AG04450 (cell line): ENCODE measurements at regions not wholly inside any gene's neighbourhood (a gene's known extent, or its start where the extent isn't known, plus 50 kb on each side); places are given as distances from the start of the nearest gene placed in this dataset.

ENCODE experiments used
- CTCF ChIA-PET: fragments of 300-600, 350-600 bp; formaldehyde crosslinking; extraction: SDS; loops from one replicate; lab custom pipeline; 2022; ENCODE audit warnings: antibody characterized with exemption, inconsistent platforms; lab: Charles Lee
- POLR2A ChIA-PET: fragments of 350-600 bp; formaldehyde crosslinking; extraction: SDS; loops from one replicate; lab custom pipeline; 2021; ENCODE audit warnings: antibody characterized with exemption, inconsistent platforms; lab: Yijun Ruan, JAX
- DNase-seq: peaks from one replicate; pipeline ENCODE4 v3.0.0-alpha.2; 2011; ENCODE audit warnings: low read depth, low spot score
- H3K27ac ChIP-seq: one replicate; pipeline ENCODE4 v1.5.1; 2012; ENCODE audit warnings: low read depth, low read length, control low read depth
- H3K27me3 ChIP-seq: one replicate; pipeline ENCODE4 v1.6.0; 2012; ENCODE audit warnings: low read length; ENCODE audit not compliant: control insufficient read depth, insufficient read depth
- H3K4me3 ChIP-seq: 2 replicates; pipeline ENCODE4 v1.5.1; 2011; ENCODE audit warnings: mild to moderate bottlenecking, low read depth, low read length, control low read depth
- H3K9me3 ChIP-seq: 2 replicates; pipeline ENCODE4 v1.5.1; 2012; ENCODE audit warnings: low read length; ENCODE audit not compliant: control insufficient read depth, insufficient read depth
- CTCF ChIP-seq: IDR thresholded peaks from 2 replicates; pipeline ENCODE4 v1.5.1; 2011; ENCODE audit warnings: low read depth, low read length, control low read depth, inconsistent platforms

- POLR2A ChIA-PET, result no interaction called here
These were observed 326.1 kb downstream of the STIM2 start for GRCh38 chr4:27186710-27187109.

DNA sequence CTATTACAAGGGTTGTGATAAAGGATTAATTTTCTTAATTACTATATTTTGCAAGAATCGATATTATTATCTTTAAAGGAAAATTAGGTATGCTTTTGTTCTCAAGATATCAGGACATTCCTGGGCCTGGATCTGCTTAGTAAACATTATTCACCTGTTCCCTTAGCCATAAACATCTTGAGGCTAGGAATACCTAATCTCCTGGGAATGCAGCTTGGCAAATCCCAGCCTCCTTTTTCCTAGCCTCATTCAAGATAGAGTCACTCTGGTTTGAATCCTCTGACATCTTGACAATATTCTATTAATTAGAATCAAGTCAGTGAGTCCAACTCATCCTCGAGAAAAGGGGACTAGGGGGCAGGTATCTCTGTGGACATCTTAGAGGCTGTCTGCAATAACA is 327.1 kb downstream of the STIM2 start:
- no peak for TF ChIP-seq CTCF
- Histone ChIP-seq H3K27ac (no peak overlapping the region), H3K4me3 (no peak overlapping the region), H3K9me3 (no peaks in the 10 kb centered on the region), H3K27me3 (no peaks in the 10 kb centered on the region)
- CTCF ChIA-PET, result no interaction called here
- DNase-seq, result no peak
- POLR2A ChIA-PET, result no interaction called here

More at GRCh38 chr4:27186710-27187109, 326.1 kb downstream of the STIM2 start:
- H3K9me3 ChIP-seq, result no peaks in the 10 kb centered on the region
- no peak for TF ChIP-seq CTCF
- no peaks in the 10 kb centered on the region for H3K27me3 ChIP-seq
- CTCF ChIA-PET, result no interaction called here
- no peak overlapping the region for H3K4me3 ChIP-seq
- H3K27ac ChIP-seq, result no peak overlapping the region
- DNase-seq, result no peak

DNA sequence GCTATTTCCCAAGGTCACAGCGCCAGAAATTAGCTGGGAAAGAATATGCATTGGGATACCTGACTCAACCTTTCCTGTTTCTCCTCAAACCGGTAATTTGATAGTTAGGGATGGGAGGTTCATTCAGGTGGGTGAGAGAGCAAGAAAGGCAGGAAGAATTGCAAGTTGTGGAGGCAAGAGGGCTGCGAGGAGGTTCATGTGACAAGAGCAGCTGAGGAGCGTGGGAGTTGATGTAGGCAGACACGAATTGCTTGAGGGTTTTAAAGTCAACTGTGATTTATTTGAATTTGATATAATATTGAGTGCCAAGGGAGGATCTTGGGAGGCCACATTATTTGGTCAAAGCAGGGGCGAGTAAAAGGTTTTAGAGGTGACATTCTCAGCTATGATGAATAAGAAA is 329.0 kb downstream of the STIM2 start:
- ChIA-PET CTCF (no interaction called here), POLR2A (no interaction called here)
- Histone ChIP-seq H3K9me3 (no peaks in the 10 kb centered on the region), H3K4me3 (no peak overlapping the region), H3K27me3 (no peaks in the 10 kb centered on the region), H3K27ac (no peak overlapping the region)
- no peak for DNase-seq
- TF ChIP-seq CTCF, result no peak

DNA sequence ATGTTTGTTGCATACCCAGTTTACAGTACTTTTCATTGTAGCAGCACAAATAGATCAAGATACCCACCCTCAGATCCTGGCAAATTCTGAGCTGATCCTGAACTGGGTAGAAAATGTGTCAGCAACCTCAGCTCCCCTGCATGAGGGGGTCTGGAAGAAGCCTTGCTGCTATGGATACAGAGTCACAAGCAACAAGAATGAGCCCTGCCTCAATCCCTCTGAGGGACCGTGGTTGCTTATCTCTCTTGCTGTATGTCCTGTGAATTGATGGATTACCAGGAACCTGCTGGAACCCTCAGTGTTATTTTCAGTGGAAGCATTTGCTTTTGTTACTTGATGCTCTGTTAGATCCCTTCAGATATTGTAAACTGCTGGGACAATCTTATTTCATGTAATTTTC is 331.0 kb downstream of the STIM2 start:
- no peak for DNase-seq
- Histone ChIP-seq H3K4me3 (no peak overlapping the region), H3K27me3 (no peaks in the 10 kb centered on the region), H3K27ac (no peak overlapping the region), H3K9me3 (no peaks in the 10 kb centered on the region)
- POLR2A ChIA-PET, result no interaction called here
- CTCF ChIA-PET, result no interaction called here
- TF ChIP-seq CTCF, result no peak

GRCh38 chr4:27194599-27195176 is 334.0 kb downstream of the STIM2 start:
- H3K27me3 ChIP-seq, result no peaks in the 10 kb centered on the region
- H3K9me3 ChIP-seq, result no peaks in the 10 kb centered on the region
- H3K4me3 ChIP-seq, result no peak overlapping the region
- DNase-seq, result no peak
- ChIA-PET CTCF (no interaction called here), POLR2A (no interaction called here)
- H3K27ac ChIP-seq, result no peak overlapping the region
- no peak for TF ChIP-seq CTCF
